ENCODE measurements at regions not wholly inside any gene's neighbourhood (a gene's known extent, or its start where the extent isn't known, plus 50 kb on each side); places are given as distances from the start of the nearest gene placed in this dataset.
A peak's percentile ranks its signal among the peaks of the same experiment; 100 is the strongest.

- DNase-seq, result no peak
Measured at GRCh38 chr6:44561060-44561623, 173.6 kb downstream of the CDC5L start.

DNA sequence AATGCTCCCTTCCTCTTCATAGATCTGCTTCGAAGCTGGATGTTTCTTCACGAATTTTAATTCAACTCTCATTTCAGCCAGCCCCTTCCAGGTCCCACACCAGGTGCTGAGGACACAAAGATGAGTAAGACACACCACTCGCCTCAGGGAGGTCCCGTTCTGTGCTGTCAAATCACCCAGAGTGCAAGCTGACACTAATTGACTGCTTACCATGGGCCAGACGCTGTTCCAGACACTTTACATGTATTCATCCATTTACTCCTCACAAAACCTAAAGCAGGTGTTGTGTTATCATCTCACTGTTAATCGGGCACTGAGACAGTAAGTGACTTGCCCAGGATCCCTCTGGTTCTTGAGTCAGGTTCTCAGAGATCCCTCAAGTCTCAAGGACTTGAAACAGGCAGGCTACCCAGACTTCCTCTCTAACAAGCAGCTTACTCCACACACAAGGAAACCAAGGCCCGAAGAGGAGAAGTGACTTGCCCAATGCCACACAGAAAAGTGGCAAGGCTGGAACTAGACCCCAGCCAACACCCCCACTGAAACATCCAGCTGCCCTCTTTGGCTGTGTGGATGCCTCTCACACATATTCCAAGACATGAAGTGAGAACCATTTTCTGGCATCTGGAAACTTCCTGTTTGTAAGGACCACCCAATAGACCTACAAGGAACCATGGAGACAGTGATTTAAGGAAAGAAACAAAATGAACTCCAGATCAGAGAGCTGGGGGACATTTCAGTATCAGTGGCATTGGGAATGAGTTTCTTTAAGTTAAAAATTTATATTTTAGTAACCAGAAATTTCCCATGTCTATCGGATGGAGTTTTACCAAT lies 174.5 kb downstream of the CDC5L start:
- DNase-seq, result no peak

DNA sequence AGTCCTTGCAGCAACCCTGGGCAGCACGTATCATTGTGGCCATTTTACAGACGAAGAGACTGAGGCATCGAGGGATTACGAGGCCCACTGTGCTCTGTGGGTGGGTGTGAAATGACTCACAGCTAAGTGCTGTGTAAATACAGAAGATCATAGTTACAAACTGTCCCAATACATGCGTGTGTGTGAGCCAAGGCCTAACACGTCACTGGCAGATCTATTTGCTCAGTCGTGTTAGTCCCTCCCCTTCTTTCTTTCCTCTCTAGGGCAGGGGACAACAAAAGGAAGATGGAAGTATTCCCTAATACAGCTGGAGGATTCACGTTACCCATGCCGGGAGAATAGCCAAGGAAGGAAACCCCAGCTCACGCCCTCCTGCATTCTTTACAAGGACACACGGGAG lies 175.9 kb downstream of the CDC5L start:
- DNase-seq, result no peak

- DNase-seq, result no peak
Measured at GRCh38 chr6:44564906-44565524, 177.5 kb downstream of the CDC5L start.

DNA sequence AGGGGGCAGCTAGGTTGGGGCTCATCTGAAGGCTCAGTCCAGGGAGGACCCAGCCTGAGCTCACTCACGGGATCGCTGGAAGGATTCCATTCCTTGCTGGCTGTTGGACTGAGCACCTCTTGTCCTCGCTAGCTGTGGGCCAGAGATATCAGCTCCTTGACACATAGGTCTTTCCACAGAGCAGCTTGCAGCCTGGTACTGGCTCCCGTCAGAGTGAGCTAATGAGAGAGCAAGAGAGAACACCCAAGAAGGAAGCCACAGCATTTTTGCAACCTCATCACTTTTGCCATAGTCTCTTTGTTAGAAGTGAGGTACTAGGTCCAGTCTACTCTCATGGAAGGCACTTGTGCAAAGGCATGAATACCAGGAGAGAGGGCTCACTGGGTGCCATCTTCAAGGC lies 179.9 kb downstream of the CDC5L start:
- DNase-seq, result no peak

GRCh38 chr6:44569131-44569530 lies 181.6 kb downstream of the CDC5L start:
- no peak for DNase-seq

GRCh38 chr6:44569931-44570385 lies 182.5 kb downstream of the CDC5L start:
- no peak for DNase-seq

- no peak for DNase-seq
Measured at GRCh38 chr6:44571510-44571909, 184.0 kb downstream of the CDC5L start.

DNA sequence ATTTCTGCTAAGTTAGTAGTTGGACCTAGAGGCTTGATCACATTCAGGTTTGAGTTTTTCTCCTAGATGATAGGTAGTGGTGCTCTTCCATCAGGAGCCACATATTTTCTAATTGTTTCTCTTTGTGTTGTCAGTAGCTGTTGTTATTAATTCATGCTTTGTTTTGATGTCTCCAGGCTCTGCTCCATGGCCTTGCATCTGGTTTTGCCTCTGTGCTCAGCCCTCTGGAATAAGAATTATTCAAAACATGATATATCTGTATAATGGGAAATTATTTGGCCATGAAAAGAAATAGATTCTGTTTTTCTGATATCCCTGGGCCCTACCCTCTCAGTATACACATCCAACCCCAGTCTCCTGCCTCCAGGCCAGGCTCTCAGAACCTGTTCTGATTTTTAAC lies 184.8 kb downstream of the CDC5L start:
- no peak for DNase-seq

GRCh38 chr6:44575644-44576043 lies 188.1 kb downstream of the CDC5L start:
- DNase-seq, result no peak

DNA sequence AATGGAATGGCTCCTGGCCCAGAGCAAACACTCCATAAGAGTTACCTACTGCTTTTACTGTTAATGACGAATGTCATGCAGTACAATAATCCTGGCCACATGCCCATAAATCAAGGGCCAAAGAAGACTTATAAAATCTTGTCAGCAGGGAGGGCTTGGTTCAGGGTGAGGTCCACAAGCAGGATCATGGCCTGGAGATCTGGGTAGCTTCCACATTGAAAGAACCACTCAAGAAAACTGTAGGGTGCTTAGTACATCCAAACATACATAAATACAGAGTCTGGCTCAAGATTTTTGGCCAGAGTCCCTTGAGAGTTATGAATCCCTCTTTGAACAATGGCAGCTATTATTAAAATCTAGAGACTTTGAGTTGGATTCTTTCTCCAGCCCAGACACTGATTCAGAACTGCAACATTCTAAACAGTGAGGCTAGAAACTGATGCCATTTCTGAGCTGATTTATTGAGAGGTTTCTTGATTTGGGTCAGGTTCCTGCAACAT lies 188.7 kb downstream of the CDC5L start:
- no peak for DNase-seq

- DNase-seq, result no peak
Measured at GRCh38 chr6:44580901-44581300, 193.4 kb downstream of the CDC5L start.

- DNase-seq, result no peak
Measured at GRCh38 chr6:44582930-44583329, 195.4 kb downstream of the CDC5L start.

- no peak for DNase-seq
Measured at GRCh38 chr6:44590471-44590870, 203.0 kb downstream of the CDC5L start.

- DNase-seq, result peak; percentile 36 to 52
Measured at GRCh38 chr6:44593539-44593944, 206.0 kb downstream of the CDC5L start.

DNA sequence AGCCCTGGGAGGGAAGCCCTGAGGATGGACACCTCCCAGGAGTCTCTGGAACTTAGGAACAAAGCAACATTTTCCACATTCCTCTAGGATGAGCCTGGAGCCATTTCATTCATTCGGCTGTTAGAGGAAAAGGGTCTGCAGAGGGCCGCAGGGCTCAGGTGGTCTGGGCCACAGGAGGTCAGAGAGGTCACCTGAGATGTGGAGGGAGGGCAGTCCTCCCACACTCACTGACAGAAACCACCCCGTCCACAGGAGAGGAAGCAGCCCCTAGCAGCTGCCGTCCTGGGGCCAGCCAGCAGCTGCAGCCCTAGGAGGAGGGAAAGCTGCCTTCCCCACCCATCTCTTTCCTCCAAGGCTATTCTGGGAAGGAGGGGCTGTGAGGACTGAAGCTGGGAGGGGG lies 207.0 kb downstream of the CDC5L start:
- no peak for DNase-seq

- DNase-seq, result no peak
Measured at GRCh38 chr6:44598679-44599078, 211.2 kb downstream of the CDC5L start.

- no peak for DNase-seq
Measured at GRCh38 chr6:44599672-44600071, 212.2 kb downstream of the CDC5L start.

- DNase-seq, result no peak
Measured at GRCh38 chr6:44603044-44603686, 215.7 kb downstream of the CDC5L start.

DNA sequence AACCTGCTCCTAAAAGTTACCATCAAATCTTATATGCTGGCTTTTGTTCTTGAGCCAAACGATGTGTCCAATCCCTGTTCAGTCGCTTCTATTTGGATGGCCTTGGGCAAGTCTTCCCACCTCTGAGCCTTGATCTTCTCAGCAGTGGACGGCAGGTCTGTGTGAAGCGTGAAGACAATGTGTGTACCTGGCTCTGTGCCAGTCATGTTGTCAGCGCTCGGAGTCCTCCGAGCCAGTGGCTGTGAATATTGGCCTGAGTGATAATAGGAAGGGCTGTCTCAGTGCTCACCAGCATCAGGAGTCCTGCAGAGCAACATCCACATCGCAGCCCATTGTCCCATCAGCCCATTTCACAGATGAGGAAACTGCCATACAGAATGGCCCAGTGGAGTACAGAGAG lies 219.0 kb downstream of the CDC5L start:
- DNase-seq, result no peak

GRCh38 chr6:44606976-44607375 lies 219.5 kb downstream of the CDC5L start:
- DNase-seq, result no peak

- DNase-seq, result no peak
Measured at GRCh38 chr6:44608175-44608574, 220.7 kb downstream of the CDC5L start.

GRCh38 chr6:44609051-44609612 lies 221.6 kb downstream of the CDC5L start:
- DNase-seq, result no peak

Data from activated CD4-positive, alpha-beta T cell treated with anti-CD3 and anti-CD28 coated beads for 4 hours (primary cell).